Panc1 (cell line): ENCODE measurements at regions not wholly inside any gene's neighbourhood (a gene's known extent, or its start where the extent isn't known, plus 50 kb on each side); places are given as distances from the start of the nearest gene placed in this dataset.

ENCODE experiments used
- CTCF ChIP-seq: fragments of 450-650 bp; IDR thresholded peaks from 2 replicates; pipeline ENCODE4 v1.5.1; 2017; ENCODE audit warnings: mild to moderate bottlenecking
- TF ChIP-seq, protein P1 (sequence below), 2 experiments: IDR thresholded peaks; 2 replicates each; pipeline ENCODE4 v1.6.1; 2011 to 2012; ENCODE audit warnings: low read depth in 2 of 2, control low read depth in 1 of 2, low read length in 1 of 2, mild to moderate bottlenecking in 1 of 2, moderate library complexity in 1 of 2; ENCODE audit not compliant: insufficient read depth in 1 of 2

DNA sequence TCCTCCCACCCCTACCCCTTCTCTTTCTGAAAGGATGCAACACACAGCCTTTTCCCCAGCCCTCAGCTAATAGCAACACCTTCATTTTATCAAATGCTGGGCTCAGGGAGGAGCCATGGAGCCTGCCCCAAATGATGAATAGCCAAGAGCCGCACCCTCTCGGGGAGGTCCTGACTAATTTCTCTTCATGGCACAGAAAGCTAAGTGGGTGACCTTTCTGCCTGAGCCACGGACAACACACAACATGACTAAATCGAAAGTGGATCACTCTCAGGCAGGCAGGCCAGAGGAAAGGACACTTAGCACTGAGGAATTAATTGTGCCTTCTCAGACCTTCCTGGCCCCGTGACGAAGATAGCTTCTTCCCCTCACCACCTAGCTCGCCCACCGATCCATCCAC lies 165.1 kb upstream of the RAI2 start:
- TF ChIP-seq, protein P1, sequence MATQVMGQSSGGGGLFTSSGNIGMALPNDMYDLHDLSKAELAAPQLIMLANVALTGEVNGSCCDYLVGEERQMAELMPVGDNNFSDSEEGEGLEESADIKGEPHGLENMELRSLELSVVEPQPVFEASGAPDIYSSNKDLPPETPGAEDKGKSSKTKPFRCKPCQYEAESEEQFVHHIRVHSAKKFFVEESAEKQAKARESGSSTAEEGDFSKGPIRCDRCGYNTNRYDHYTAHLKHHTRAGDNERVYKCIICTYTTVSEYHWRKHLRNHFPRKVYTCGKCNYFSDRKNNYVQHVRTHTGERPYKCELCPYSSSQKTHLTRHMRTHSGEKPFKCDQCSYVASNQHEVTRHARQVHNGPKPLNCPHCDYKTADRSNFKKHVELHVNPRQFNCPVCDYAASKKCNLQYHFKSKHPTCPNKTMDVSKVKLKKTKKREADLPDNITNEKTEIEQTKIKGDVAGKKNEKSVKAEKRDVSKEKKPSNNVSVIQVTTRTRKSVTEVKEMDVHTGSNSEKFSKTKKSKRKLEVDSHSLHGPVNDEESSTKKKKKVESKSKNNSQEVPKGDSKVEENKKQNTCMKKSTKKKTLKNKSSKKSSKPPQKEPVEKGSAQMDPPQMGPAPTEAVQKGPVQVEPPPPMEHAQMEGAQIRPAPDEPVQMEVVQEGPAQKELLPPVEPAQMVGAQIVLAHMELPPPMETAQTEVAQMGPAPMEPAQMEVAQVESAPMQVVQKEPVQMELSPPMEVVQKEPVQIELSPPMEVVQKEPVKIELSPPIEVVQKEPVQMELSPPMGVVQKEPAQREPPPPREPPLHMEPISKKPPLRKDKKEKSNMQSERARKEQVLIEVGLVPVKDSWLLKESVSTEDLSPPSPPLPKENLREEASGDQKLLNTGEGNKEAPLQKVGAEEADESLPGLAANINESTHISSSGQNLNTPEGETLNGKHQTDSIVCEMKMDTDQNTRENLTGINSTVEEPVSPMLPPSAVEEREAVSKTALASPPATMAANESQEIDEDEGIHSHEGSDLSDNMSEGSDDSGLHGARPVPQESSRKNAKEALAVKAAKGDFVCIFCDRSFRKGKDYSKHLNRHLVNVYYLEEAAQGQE (IDR thresholded peaks at IDR 0.05; ENCODE audit: insufficient read depth in 1 of 2, low read depth in 2 of 2, low read length in 1 of 2) = no peak
- TF ChIP-seq CTCF = no peak
